22Rv1 (cell line): ENCODE measurements at regions not wholly inside any gene's neighbourhood (a gene's known extent, or its start where the extent isn't known, plus 50 kb on each side); places are given as distances from the start of the nearest gene placed in this dataset.

ENCODE experiments used
- ZFX ChIP-seq: fragments of 450-650 bp; IDR thresholded peaks from 2 replicates; pipeline ENCODE4 v1.6.1; 2017; ENCODE audit warnings: antibody characterized with exemption, borderline replicate concordance
- TF ChIP-seq, protein P1 (sequence below): fragments of 450-650 bp; IDR thresholded peaks from 2 replicates; pipeline ENCODE4 v1.5.1; 2017; ENCODE audit warnings: mild to moderate bottlenecking

DNA sequence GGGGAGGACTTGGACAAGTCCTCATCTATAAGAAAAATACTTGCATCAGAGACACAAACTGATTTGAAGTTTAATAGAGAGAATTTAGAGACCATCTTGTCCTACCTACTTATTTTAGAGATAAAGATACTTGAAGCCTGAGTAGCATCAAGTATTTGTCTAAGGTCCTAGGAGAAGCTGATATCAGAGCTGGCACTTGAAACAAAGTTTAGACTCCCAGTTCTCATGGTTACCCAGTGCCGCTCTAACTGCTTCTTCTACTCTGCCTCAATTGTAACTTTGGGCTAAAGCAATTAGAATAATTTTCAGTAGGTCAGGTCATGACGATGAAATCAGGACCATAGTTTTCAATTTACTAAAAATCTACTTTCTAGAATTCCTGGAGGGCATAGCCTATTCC, 123.9 kb upstream of the CADPS start:
- TF ChIP-seq, protein P1, sequence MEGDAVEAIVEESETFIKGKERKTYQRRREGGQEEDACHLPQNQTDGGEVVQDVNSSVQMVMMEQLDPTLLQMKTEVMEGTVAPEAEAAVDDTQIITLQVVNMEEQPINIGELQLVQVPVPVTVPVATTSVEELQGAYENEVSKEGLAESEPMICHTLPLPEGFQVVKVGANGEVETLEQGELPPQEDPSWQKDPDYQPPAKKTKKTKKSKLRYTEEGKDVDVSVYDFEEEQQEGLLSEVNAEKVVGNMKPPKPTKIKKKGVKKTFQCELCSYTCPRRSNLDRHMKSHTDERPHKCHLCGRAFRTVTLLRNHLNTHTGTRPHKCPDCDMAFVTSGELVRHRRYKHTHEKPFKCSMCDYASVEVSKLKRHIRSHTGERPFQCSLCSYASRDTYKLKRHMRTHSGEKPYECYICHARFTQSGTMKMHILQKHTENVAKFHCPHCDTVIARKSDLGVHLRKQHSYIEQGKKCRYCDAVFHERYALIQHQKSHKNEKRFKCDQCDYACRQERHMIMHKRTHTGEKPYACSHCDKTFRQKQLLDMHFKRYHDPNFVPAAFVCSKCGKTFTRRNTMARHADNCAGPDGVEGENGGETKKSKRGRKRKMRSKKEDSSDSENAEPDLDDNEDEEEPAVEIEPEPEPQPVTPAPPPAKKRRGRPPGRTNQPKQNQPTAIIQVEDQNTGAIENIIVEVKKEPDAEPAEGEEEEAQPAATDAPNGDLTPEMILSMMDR = no peak
- TF ChIP-seq ZFX = no peak
